ENCODE measurements at regions not wholly inside any gene's neighbourhood (a gene's known extent, or its start where the extent isn't known, plus 50 kb on each side); places are given as distances from the start of the nearest gene placed in this dataset.
"Not testable (repeated sequence)": the region's sequence is repeated elsewhere in the genome, so short reads cannot be mapped to it uniquely, and the experiment has no call there.

DNA sequence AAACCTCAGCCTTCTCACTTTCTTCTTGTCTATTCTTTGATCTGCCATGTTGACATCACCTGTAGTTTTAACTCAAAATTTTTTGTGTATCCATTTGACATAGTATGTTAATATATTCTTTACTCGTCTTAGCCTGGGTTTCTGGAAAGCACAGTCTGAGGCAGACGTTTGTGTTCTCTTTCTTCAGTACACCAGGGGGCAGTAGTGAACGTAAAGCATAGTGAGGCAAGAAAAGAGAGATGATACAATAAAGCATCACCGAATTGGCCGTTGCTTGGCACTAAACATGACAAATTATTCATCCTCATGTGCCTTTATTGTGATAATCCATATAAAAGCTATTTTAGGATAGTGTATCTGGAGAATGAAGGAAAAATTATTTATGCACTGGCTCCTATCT is 141.0 kb upstream of the MYRIP start:
- H3K27ac ChIP-seq: no peak overlapping the region
- no peaks in the 10 kb centered on the region for H3K4me1 ChIP-seq (replicated peaks in 1 of 2)
- peak in 5 of 8 experiments; percentile 34 to 80 (median 70) for ATAC-seq (replicated peaks in 6 of 8)
- 0 to 31% (median 15%) methylated on average over 1 to 5 of the region's 5 CpGs; no CpG with 5 or more reads in 2 of the 10 experiments for WGBS, 10 experiments
- in situ Hi-C loops (cut with MboI; ENCODE audit: low pct_unique_long_range_greater_than_20kb in 2 of 9, low sequenced_read_pairs in 9 of 9, unreplicated experiment in 9 of 9): no loop called here
- no peak overlapping the region for H3K4me3 ChIP-seq

DNA sequence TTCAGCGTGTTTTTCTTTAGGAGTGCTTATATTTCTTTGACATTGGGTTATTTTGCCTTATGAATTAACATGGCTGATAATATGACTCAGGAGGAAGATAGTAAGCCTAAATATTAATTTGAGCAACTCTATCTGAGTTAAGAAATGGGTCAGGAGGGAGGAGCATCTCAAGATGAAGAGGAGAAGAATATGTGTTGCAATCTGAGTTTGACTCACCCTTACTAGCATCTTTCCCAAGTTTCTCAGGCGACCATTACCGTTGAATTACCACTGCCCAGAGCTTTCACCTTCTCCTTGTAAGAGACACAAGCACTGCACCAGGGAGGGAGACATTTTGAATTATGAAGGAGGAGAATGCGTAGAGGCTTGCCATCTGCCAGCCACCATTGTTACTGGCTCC is 138.3 kb upstream of the MYRIP start:
- in situ Hi-C loops (cut with MboI; ENCODE audit: low pct_unique_long_range_greater_than_20kb in 2 of 9, low sequenced_read_pairs in 9 of 9, unreplicated experiment in 9 of 9): no loop called here
- no peak for ATAC-seq (replicated peaks in 6 of 8)
- Histone ChIP-seq H3K4me1 (replicated peaks in 1 of 2) (no peaks in the 10 kb centered on the region), H3K27ac (no peak overlapping the region), H3K4me3 (no peak overlapping the region)
- 13 to 95% (median 74%) methylated on average over 1 to 4 of the region's 4 CpGs for WGBS, 10 experiments

DNA sequence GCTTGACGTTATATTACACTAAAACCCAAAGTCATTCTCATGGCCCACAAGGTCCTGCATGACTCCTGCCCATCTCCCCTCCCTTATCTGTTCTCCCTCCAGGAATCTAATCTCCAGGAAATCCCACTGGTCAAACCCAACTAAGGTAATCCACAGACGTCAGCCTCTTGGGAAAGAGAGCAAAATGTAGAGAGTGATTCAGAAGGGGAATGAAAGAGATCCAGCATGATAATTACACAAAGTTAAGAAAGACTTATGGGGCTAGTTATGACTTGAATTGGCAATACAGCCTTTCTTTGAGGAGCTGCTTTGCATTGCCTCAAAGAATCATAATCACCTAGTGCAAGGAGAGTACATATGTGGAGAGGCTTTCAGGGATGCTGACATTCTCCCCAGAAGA is 137.8 kb upstream of the MYRIP start:
- no peak for ATAC-seq (replicated peaks in 6 of 8)

DNA sequence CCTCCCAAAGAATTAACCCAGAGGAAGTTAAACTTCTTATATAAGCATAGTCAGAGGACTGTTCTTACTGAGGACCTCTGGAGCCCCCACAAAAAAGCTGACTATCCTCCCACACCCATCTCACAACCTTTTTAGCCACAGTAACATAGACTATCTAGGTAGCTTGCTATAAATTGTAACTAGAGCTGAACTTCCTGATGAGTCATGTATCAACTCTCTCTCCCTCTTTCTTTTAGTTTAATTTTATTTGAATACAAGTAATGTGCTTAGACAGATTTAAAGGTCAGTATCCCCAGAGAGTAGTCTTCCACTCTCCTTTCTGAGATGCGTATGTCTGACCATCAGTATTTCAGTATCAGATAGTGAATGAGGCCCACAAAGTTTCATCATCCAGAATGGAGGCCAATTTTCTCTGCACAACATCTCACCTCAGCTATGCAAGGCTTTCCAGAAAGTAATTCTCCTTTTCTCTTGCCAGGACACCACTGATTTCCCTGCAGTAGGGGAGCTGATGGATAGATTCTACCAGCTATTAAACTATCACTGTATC is 104.0 kb upstream of the MYRIP start:
- Histone ChIP-seq H3K4me1 (replicated peaks in 1 of 2) (no peaks in the 10 kb centered on the region), H3K4me3 (no peak overlapping the region), H3K27ac (no peak overlapping the region)
- WGBS, 10 experiments: 0 to 100% (median 100%) methylated on average over 1 of the region's 1 CpG; no CpG with 5 or more reads in 4 of the 10 experiments
- no peak for ATAC-seq (replicated peaks in 6 of 8)
- in situ Hi-C loops (cut with MboI; ENCODE audit: low pct_unique_long_range_greater_than_20kb in 2 of 9, low sequenced_read_pairs in 9 of 9, unreplicated experiment in 9 of 9): loop anchor here in 3 of 9 experiments (25.0 kb wide), 2 partner anchors 282 to 482 kb away; no protein-coding TSS in a partner anchor

More for the DNA sequence above, 137.8 kb upstream of the MYRIP start:
- 14 to 67% (median 37%) methylated on average over 1 to 2 of the region's 2 CpGs; no CpG with 5 or more reads in 4 of the 10 experiments for WGBS, 10 experiments
- in situ Hi-C loops (cut with MboI; ENCODE audit: low pct_unique_long_range_greater_than_20kb in 2 of 9, low sequenced_read_pairs in 9 of 9, unreplicated experiment in 9 of 9): no loop called here
- no peaks in the 10 kb centered on the region for H3K4me1 ChIP-seq (replicated peaks in 1 of 2)
- H3K27ac ChIP-seq: no peak overlapping the region
- H3K4me3 ChIP-seq: no peak overlapping the region

DNA sequence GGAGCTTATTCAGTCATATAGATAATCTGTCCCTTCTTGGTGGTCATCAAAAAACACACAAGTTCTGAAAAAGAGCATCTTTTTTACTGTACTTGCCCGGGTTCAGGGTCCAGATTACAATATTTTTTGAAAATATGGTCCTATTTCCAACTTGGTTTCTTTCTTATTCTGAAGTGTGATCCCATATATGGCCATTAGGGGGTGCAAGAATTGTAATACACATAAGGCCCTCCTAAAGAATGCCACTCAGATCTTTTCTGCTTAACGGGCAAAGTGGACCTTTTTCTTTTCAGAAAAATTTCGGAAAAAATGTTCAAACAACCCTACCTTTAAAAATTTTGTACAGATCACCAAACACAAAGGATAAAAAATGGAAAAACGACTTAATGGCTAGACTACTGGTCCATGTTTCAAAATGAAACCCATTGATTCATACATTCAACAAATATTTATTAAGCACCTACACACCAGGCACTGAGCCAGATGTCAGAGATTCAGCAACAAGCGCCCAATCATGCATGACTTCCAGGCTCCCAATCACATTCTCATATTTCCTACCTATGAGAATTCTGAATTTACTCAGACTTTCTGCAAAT is 102.0 kb upstream of the MYRIP start:
- Histone ChIP-seq H3K27ac (no peak overlapping the region), H3K4me1 (replicated peaks in 1 of 2) (no peaks in the 10 kb centered on the region), H3K4me3 (no peak overlapping the region)
- 0 to 45% (median 14%) methylated on average over 2 to 5 of the region's 5 CpGs for WGBS, 10 experiments
- in situ Hi-C loops (cut with MboI; ENCODE audit: low pct_unique_long_range_greater_than_20kb in 2 of 9, low sequenced_read_pairs in 9 of 9, unreplicated experiment in 9 of 9): loop anchor here in 3 of 9 experiments (25.0 kb wide), 2 partner anchors 280 to 480 kb away; no protein-coding TSS in a partner anchor
- ATAC-seq (replicated peaks in 6 of 8): peak in 3 of 8 experiments; percentile 35 to 57 (median 38)

DNA sequence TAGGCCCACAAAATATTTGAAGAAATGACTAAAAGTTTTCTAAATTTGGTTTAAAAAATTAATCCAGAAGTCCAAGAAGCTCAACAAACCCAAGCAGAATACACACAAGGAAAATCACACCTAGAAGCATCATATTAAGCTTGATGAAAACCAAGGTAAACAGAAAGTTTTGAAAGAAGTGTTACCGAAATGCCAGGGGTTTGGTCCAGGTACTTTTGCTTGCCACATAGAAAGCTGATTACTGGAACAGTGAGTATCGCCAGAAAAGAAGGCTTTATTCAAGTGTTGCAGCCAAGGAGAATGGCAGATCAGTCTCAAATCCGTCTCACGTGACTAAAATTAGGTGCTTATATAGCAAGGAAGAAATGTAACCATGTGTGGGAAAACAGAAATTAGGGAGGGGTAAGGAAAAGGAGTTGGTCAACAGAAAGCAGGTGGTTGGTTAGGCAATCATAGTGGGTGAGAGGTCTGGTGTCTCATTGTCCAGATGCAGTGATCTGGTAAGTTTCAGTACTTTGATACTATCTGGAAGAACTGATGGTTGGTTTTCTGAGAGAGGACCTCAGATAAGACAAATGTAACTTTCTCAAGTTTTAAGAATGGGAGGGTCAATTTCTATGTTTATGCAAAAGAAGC is 96.9 kb upstream of the MYRIP start:
- WGBS, 10 experiments: 69 to 98% (median 86%) methylated on average over 2 to 4 of the region's 4 CpGs; no CpG with 5 or more reads in 2 of the 10 experiments
- in situ Hi-C loops (cut with MboI; ENCODE audit: low pct_unique_long_range_greater_than_20kb in 2 of 9, low sequenced_read_pairs in 9 of 9, unreplicated experiment in 9 of 9): loop anchor here in 3 of 9 experiments (25.0 kb wide), 2 partner anchors 275 to 475 kb away; no protein-coding TSS in a partner anchor
- no peaks in the 10 kb centered on the region for H3K4me1 ChIP-seq (replicated peaks in 1 of 2)
- no peak for ATAC-seq (replicated peaks in 6 of 8)
- H3K4me3 ChIP-seq: no peak overlapping the region
- H3K27ac ChIP-seq: no peak overlapping the region

DNA sequence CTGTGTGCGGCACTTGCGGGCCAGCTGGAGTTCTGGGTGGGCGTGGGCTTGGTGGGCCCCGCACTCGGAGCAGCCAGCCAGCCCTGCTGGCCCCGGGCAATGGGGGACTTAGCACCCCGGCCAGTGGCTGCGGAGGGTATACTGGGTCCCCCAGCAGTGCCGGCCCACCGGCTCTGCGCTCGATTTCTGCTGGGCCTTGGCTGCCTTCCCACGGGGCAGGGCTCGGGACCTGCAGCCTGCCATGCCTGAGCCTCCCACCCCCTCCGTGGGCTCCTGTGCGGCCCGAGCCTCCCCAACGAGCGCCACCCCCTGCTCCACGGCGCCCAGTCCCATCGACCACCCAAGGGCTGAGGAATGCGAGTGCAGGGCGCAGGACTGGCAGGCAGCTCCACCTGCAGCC is 96.1 kb upstream of the MYRIP start:
- in situ Hi-C loops (cut with MboI; ENCODE audit: low pct_unique_long_range_greater_than_20kb in 2 of 9, low sequenced_read_pairs in 9 of 9, unreplicated experiment in 9 of 9): loop anchor here in 3 of 9 experiments (25.0 kb wide), 2 partner anchors 274 to 474 kb away; no protein-coding TSS in a partner anchor
- not testable (repeated sequence) for ATAC-seq (replicated peaks in 6 of 8); H3K4me1 ChIP-seq (replicated peaks in 1 of 2); H3K4me3 ChIP-seq; H3K27ac ChIP-seq
- no CpG with 5 or more reads among the region's 24 CpGs for WGBS, 10 experiments

DNA sequence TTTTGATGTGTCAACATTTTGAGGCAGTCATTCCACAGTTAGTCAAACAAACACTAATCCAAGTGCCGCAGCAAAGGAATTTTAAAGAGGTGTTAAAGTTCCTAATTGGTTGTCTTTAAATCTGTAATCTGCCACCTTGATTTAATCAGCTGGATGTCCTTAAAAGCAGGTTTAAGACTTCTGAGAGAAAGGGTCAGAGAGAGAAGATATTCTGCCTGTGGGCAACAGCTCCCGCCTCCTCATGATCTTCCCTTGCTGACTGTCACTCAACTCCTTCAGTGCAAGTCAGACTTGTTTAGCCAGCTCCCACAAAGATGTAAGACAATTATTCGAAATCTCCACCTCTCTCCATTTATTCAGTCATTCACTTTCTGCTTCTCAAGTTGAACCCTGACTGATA is 92.6 kb upstream of the MYRIP start:
- in situ Hi-C loops (cut with MboI; ENCODE audit: low pct_unique_long_range_greater_than_20kb in 2 of 9, low sequenced_read_pairs in 9 of 9, unreplicated experiment in 9 of 9): loop anchor here in 3 of 9 experiments (25.0 kb wide), 2 partner anchors 270 to 470 kb away; no protein-coding TSS in a partner anchor
- ATAC-seq (replicated peaks in 6 of 8): no peak
- no peak overlapping the region for H3K4me3 ChIP-seq
- WGBS, 10 experiments: 0 to 100% (median 71%) methylated on average over 1 to 3 of the region's 3 CpGs; no CpG with 5 or more reads in 1 of the 10 experiments
- H3K4me1 ChIP-seq (replicated peaks in 1 of 2): no peaks in the 10 kb centered on the region
- no peak overlapping the region for H3K27ac ChIP-seq

DNA sequence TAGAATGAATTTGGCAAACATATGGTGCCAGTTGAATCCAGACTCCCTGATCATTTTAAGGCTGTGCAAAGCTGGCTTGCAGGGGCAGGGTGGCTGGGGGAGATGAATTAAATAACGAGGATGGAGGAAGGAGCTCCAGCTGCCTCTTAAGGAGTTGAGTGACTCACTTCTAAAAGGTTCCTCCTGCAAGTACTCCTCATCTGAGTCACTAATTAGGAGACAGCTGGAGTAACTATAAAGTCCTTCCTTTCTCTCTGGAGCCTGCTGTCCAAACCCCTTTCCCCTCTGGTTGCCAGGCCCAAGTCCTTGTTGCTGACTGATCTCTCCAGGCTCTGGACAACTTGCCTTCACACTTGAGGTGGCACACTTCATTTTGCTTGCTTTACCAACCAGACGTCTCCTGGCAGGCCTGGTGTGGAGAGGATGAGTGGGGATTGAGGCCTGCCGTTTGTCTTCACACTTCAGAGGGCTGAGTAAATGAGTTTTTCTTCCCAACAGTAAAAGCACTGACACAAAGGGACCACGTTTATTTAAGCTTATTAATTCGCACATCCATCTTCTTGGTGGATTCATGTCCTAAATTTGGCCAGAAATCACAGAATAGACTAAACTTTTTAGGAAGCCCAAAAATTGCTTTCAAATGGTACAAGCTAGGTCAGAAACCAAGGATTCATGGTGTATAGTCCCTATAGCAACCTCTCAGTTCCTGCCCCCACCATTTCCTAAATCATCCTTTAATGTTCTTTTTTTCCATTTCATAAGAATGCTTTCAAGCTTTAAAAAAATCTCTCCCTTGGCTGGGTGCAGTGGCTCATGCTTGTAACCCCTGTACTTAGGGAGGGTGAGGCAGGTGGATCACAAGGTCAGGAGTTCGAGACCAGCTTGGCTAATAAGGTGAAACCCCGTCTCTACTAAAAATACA is 90.5 kb upstream of the MYRIP start:
- peak in 2 of 8 experiments; percentile 66 to 82 for ATAC-seq (replicated peaks in 6 of 8)
- in situ Hi-C loops (cut with MboI; ENCODE audit: low pct_unique_long_range_greater_than_20kb in 2 of 9, low sequenced_read_pairs in 9 of 9, unreplicated experiment in 9 of 9): loop anchor here in 3 of 9 experiments (25.0 kb wide), 2 partner anchors 268 to 468 kb away; no protein-coding TSS in a partner anchor

DNA sequence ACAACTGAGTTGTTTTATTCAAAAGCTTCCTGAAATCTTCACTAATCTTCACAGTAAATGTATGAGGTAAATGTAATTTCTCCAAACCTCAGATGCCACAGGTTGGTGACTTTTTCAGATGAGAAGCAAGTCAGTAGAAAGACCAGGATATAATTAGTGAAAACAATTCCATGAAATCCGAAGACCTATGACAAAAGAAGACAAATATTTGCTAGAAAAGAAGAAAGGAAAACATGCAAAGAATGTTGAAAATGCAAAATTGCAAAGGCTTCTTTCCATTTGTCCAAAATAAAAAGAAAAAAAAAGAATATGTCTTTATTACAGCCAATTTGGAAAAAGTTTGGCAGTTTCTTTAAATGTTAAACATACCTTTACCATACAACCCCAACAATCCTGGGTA is 88.3 kb upstream of the MYRIP start:
- ATAC-seq (replicated peaks in 6 of 8): no peak
- Histone ChIP-seq H3K4me3 (no peak overlapping the region), H3K4me1 (replicated peaks in 1 of 2) (no peaks in the 10 kb centered on the region), H3K27ac (no peak overlapping the region)
- WGBS, 10 experiments: 0 to 80% (median 11%) methylated on average over 1 of the region's 1 CpG; no CpG with 5 or more reads in 1 of the 10 experiments
- in situ Hi-C loops (cut with MboI; ENCODE audit: low pct_unique_long_range_greater_than_20kb in 2 of 9, low sequenced_read_pairs in 9 of 9, unreplicated experiment in 9 of 9): loop anchor here in 3 of 9 experiments (25.0 kb wide), 2 partner anchors 266 to 466 kb away; no protein-coding TSS in a partner anchor

More for the DNA sequence above, 90.5 kb upstream of the MYRIP start:
- Histone ChIP-seq H3K4me1 (replicated peaks in 1 of 2) (no peaks in the 10 kb centered on the region), H3K4me3 (no peak overlapping the region), H3K27ac (no peak overlapping the region)
- WGBS, 10 experiments: 20 to 100% (median 50%) methylated on average over 1 to 7 of the region's 7 CpGs; no CpG with 5 or more reads in 1 of the 10 experiments

DNA sequence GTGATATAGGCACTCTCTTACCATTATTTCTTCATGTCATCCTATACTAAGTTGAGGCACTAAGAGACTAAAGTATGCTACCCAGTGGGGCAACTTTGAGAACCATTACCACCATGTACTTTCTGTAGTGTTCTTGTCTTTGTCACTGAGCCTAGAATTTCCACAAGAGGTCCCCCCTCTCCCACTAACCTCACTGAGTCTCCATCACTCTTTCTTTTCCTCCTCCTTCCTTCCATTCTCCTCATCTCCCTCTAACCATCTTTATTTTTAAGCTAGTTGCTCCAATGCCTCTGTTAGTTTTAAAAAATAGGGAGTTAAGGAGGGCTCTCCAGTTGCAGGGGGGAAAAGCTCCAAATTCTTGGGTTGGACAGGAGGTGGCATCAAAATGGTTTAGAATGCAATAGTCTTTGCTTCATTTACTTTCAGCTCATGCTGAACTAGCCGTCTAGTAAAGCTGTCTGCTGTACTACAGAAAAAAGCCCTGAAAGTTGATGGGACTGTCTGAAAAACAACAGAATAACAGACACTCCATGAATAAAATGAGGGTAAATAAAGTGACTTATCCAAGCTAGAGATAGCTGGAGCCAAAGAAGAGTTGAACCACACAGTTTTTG is 85.1 kb upstream of the MYRIP start:
- Histone ChIP-seq H3K4me1 (replicated peaks in 1 of 2) (no peaks in the 10 kb centered on the region), H3K4me3 (no peak overlapping the region), H3K27ac (no peak overlapping the region)
- in situ Hi-C loops (cut with MboI; ENCODE audit: low pct_unique_long_range_greater_than_20kb in 2 of 9, low sequenced_read_pairs in 9 of 9, unreplicated experiment in 9 of 9): loop anchor here in 3 of 9 experiments (25.0 kb wide), 2 partner anchors 263 to 463 kb away; no protein-coding TSS in a partner anchor
- ATAC-seq (replicated peaks in 6 of 8): peak in 3 of 8 experiments; percentile 36 to 77 (median 63)
- 0 to 89% (median 50%) methylated on average over 1 of the region's 1 CpG; no CpG with 5 or more reads in 3 of the 10 experiments for WGBS, 10 experiments

DNA sequence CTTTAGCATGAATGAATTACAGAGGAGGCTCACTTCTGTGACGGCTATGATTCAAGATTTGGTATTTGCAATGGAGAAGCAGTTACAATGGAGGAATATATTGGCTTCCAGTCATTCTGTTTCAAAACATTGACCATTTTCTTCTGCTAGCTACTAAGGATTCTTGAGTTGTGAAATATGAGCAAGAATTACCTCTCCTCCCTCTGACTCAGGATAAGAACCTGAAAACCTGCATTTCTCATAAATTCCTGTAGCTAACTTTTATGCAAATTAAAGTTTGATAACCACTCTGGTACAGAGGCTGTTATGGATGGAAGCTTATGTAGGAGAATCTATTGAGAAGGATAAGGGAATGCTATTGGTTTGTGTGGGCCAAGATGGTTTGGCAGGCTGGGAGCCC is 84.1 kb upstream of the MYRIP start:
- ATAC-seq (replicated peaks in 6 of 8): no peak
- in situ Hi-C loops (cut with MboI; ENCODE audit: low pct_unique_long_range_greater_than_20kb in 2 of 9, low sequenced_read_pairs in 9 of 9, unreplicated experiment in 9 of 9): no loop called here
- Histone ChIP-seq H3K27ac (no peak overlapping the region), H3K4me3 (no peak overlapping the region), H3K4me1 (replicated peaks in 1 of 2) (no peaks in the 10 kb centered on the region)
- 0 to 100% (median 80%) methylated on average over 1 of the region's 1 CpG; no CpG with 5 or more reads in 3 of the 10 experiments for WGBS, 10 experiments

Data from motor neuron (in vitro differentiated cells).